ENCODE measurements at regions not wholly inside any gene's neighbourhood (a gene's known extent, or its start where the extent isn't known, plus 50 kb on each side); places are given as distances from the start of the nearest gene placed in this dataset.
A peak's percentile ranks its signal among the peaks of the same experiment; 100 is the strongest.
"Not testable (repeated sequence)": the region's sequence is repeated elsewhere in the genome, so short reads cannot be mapped to it uniquely, and the experiment has no call there.

GRCh38 chr9:67635067-67635466 lies 223.7 kb upstream of the ANKRD20A1 start:
- peak; percentile 33 for DNase-seq
- ATAC-seq; intact Hi-C loops (cut with DNase I): not testable (repeated sequence)

- intact Hi-C loops (cut with DNase I); DNase-seq: not testable (repeated sequence)
- ATAC-seq, result peak in 1 of 2 donors; percentile 37
Observed at GRCh38 chr9:67611900-67612299, 246.8 kb upstream of the ANKRD20A1 start.

- ATAC-seq; intact Hi-C loops (cut with DNase I); DNase-seq: not testable (repeated sequence)
Observed at GRCh38 chr9:67609872-67610271, 248.9 kb upstream of the ANKRD20A1 start.

GRCh38 chr9:67609435-67609834 lies 249.3 kb upstream of the ANKRD20A1 start:
- intact Hi-C loops (cut with DNase I); ATAC-seq; DNase-seq: not testable (repeated sequence)

- intact Hi-C loops (cut with DNase I); ATAC-seq; DNase-seq: not testable (repeated sequence)
Observed at GRCh38 chr9:67605113-67605512, 253.6 kb upstream of the ANKRD20A1 start.

- ATAC-seq; intact Hi-C loops (cut with DNase I): not testable (repeated sequence)
- DNase-seq, result peak; percentile 28
Observed at GRCh38 chr9:67603609-67604008, 255.1 kb upstream of the ANKRD20A1 start.

- DNase-seq; intact Hi-C loops (cut with DNase I); ATAC-seq: not testable (repeated sequence)
Observed at GRCh38 chr9:67592424-67592823, 266.3 kb upstream of the ANKRD20A1 start.

GRCh38 chr9:67555874-67556273 lies 302.9 kb upstream of the ANKRD20A1 start:
- intact Hi-C loops (cut with DNase I); ATAC-seq; DNase-seq: not testable (repeated sequence)

- intact Hi-C loops (cut with DNase I); DNase-seq; ATAC-seq: not testable (repeated sequence)
Observed at GRCh38 chr9:67550044-67550443, 308.7 kb upstream of the ANKRD20A1 start.

- DNase-seq; intact Hi-C loops (cut with DNase I); ATAC-seq: not testable (repeated sequence)
Observed at GRCh38 chr9:67529834-67530233, 328.9 kb upstream of the ANKRD20A1 start.

- DNase-seq; ATAC-seq; intact Hi-C loops (cut with DNase I): not testable (repeated sequence)
Observed at GRCh38 chr9:67516938-67517337, 341.8 kb upstream of the ANKRD20A1 start.

GRCh38 chr9:67514587-67514986 lies 344.1 kb upstream of the ANKRD20A1 start:
- intact Hi-C loops (cut with DNase I); ATAC-seq; DNase-seq: not testable (repeated sequence)

- DNase-seq; intact Hi-C loops (cut with DNase I); ATAC-seq: not testable (repeated sequence)
Observed at GRCh38 chr9:67503728-67504369, 354.9 kb upstream of the ANKRD20A1 start.

- ATAC-seq; intact Hi-C loops (cut with DNase I); DNase-seq: not testable (repeated sequence)
Observed at GRCh38 chr9:67492028-67492427, 366.7 kb upstream of the ANKRD20A1 start.

- ATAC-seq; intact Hi-C loops (cut with DNase I); DNase-seq: not testable (repeated sequence)
Observed at GRCh38 chr9:67477465-67477864, 381.3 kb upstream of the ANKRD20A1 start.

GRCh38 chr9:67470739-67471138 lies 388.0 kb upstream of the ANKRD20A1 start:
- DNase-seq; intact Hi-C loops (cut with DNase I); ATAC-seq: not testable (repeated sequence)

GRCh38 chr9:67468326-67468725 lies 390.4 kb upstream of the ANKRD20A1 start:
- DNase-seq; ATAC-seq; intact Hi-C loops (cut with DNase I): not testable (repeated sequence)

- DNase-seq; intact Hi-C loops (cut with DNase I); ATAC-seq: not testable (repeated sequence)
Observed at GRCh38 chr9:67461796-67462757, 396.7 kb upstream of the ANKRD20A1 start.

GRCh38 chr9:67452941-67453340 lies 405.8 kb upstream of the ANKRD20A1 start:
- ATAC-seq; intact Hi-C loops (cut with DNase I); DNase-seq: not testable (repeated sequence)
